Endodermal cell (in vitro differentiated cells): ENCODE measurements at regions not wholly inside any gene's neighbourhood (a gene's known extent, or its start where the extent isn't known, plus 50 kb on each side); places are given as distances from the start of the nearest gene placed in this dataset.

Source experiments
- DNase-seq: peaks from one replicate; pipeline ENCODE4 v3.0.0-alpha.2; 2017
- H3K27ac ChIP-seq: 2 replicates; pipeline ENCODE4 v1.5.1; 2013; ENCODE audit warnings: mild to moderate bottlenecking, low read depth, low read length, moderate library complexity
- H3K27me3 ChIP-seq: 2 replicates; pipeline ENCODE4 v1.6.1; 2013; ENCODE audit warnings: mild to moderate bottlenecking, low read length, moderate library complexity; ENCODE audit not compliant: insufficient read depth, control insufficient read depth, poor library complexity, severe bottlenecking
- H3K36me3 ChIP-seq: 2 replicates; pipeline ENCODE4 v1.7.0; 2013; ENCODE audit warnings: mild to moderate bottlenecking, low read length, moderate library complexity; ENCODE audit not compliant: control insufficient read depth, insufficient read depth
- H3K4me1 ChIP-seq: one replicate; pipeline ENCODE4 v1.7.0; 2013; ENCODE audit warnings: low read length; ENCODE audit not compliant: control insufficient read depth, insufficient read depth
- H3K4me3 ChIP-seq: 2 replicates; pipeline ENCODE4 v1.5.1; 2013; ENCODE audit warnings: mild to moderate bottlenecking, low read length, moderate library complexity
- H3K9ac ChIP-seq: 2 replicates; pipeline ENCODE4 v1.6.1; 2013; ENCODE audit warnings: mild to moderate bottlenecking, low read length, moderate library complexity; ENCODE audit not compliant: poor library complexity, severe bottlenecking; ENCODE audit errors: extremely low read depth
- H3K9me3 ChIP-seq: 2 replicates; pipeline ENCODE4 v1.6.1; 2013; ENCODE audit warnings: mild to moderate bottlenecking, low read length, moderate library complexity; ENCODE audit not compliant: control insufficient read depth
- H3K27ac Mint-ChIP-seq: 2 replicates; pipeline ENCODE4 v1.8.0; 2020; ENCODE audit warnings: mixed read lengths
- H3K27me3 Mint-ChIP-seq: 2 replicates; pipeline ENCODE4 v1.8.0; 2021; ENCODE audit warnings: mild to moderate bottlenecking, mixed read lengths; ENCODE audit not compliant: insufficient read depth
- H3K36me3 Mint-ChIP-seq: 2 replicates; pipeline ENCODE4 v1.8.0; 2020; ENCODE audit warnings: low read depth, mixed read lengths
- H3K4me1 Mint-ChIP-seq: 2 replicates; pipeline ENCODE4 v1.8.0; 2020; ENCODE audit warnings: mixed read lengths
- H3K4me3 Mint-ChIP-seq: 2 replicates; pipeline ENCODE4 v1.8.0; 2020; ENCODE audit warnings: mild to moderate bottlenecking, moderate library complexity, mixed read lengths
- H3K9me3 Mint-ChIP-seq: 2 replicates; pipeline ENCODE4 v1.8.0; 2020; ENCODE audit warnings: mild to moderate bottlenecking, mixed read lengths
- WGBS, 2 experiments: methylation state at CpG; one replicate each; pipeline versions ENCODE4 v1.1.5 to v1.1.7; 2013; ENCODE audit warnings: missing lambda C conversion rate in 2 of 2, mixed read lengths in 1 of 2; ENCODE audit not compliant: insufficient coverage in 1 of 2, insufficient read length in 1 of 2; 5-methylcytosine and 5-hydroxymethylcytosine counted together
- TF ChIP-seq, protein P1 (sequence below): fragments of 200-600 bp; sonication (generic); conservative IDR thresholded peaks from 2 replicates; pipeline ENCODE4 v1.5.0; 2021; ENCODE audit warnings: antibody characterized with exemption, mild to moderate bottlenecking

DNA sequence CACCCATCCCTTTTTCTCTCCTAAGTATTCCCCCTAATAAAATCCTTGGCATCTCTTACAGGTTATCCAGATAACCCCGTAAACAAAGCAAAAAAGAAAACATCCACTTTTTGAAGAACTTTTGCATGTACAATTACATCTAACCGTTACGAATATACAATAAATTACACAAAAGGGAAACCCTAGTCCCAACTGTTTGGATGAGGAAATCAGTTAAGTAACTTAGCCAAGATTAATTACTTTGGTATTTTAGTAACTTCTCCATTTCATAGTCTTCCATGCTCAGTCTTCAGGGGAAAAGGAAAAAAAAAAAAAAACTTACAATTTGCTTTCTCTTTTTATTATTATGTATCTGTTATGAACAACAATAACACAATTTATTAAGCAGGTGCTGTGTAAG lies 212.9 kb downstream of the ACTL7B start:
- no peaks in the 10 kb centered on the region for H3K9me3 ChIP-seq
- WGBS, 2 experiments = 83 to 100% methylated on average over 1 to 3 of the region's 3 CpGs
- H3K4me3 Mint-ChIP-seq = no peak overlapping the region
- TF ChIP-seq, protein P1, sequence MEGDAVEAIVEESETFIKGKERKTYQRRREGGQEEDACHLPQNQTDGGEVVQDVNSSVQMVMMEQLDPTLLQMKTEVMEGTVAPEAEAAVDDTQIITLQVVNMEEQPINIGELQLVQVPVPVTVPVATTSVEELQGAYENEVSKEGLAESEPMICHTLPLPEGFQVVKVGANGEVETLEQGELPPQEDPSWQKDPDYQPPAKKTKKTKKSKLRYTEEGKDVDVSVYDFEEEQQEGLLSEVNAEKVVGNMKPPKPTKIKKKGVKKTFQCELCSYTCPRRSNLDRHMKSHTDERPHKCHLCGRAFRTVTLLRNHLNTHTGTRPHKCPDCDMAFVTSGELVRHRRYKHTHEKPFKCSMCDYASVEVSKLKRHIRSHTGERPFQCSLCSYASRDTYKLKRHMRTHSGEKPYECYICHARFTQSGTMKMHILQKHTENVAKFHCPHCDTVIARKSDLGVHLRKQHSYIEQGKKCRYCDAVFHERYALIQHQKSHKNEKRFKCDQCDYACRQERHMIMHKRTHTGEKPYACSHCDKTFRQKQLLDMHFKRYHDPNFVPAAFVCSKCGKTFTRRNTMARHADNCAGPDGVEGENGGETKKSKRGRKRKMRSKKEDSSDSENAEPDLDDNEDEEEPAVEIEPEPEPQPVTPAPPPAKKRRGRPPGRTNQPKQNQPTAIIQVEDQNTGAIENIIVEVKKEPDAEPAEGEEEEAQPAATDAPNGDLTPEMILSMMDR = no peak
- no peaks in the 10 kb centered on the region for H3K4me1 ChIP-seq
- no peak overlapping the region for H3K27ac ChIP-seq
- peaks cover 4% of the 10 kb centered on the region for H3K27me3 ChIP-seq
- no peaks in the 10 kb centered on the region for H3K27me3 Mint-ChIP-seq
- H3K36me3 ChIP-seq = no peaks in the 10 kb centered on the region
- no peaks in the 10 kb centered on the region for H3K9me3 Mint-ChIP-seq
- H3K27ac Mint-ChIP-seq = no peak overlapping the region
- H3K36me3 Mint-ChIP-seq = no peaks in the 10 kb centered on the region
- no peak overlapping the region for H3K9ac ChIP-seq
- no peaks in the 10 kb centered on the region for H3K4me1 Mint-ChIP-seq
- no peak for DNase-seq
- no peak overlapping the region for H3K4me3 ChIP-seq

DNA sequence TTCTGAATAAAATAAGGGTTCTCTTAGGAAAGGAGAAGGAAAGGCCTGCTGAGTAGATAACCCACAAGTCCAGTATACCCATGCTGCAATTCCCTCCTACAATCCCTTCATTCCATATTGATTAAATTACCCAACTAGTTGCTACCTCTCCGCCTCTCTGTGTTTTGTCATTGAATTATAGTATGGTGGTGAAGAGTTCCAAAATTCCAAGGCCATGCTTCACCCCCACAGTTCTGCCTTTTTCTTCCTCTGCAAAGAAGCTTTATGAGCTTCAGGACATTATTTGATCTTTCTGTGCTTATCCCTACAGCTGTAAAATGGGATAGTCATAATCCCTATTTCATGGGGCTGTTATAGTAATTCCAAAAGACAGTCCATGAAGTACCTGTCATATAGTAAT lies 215.6 kb downstream of the ACTL7B start:
- Histone ChIP-seq H3K4me1 (no peaks in the 10 kb centered on the region), H3K4me3 (no peak overlapping the region), H3K36me3 (no peaks in the 10 kb centered on the region), H3K27me3 (peaks cover 4% of the 10 kb centered on the region), H3K9ac (no peak overlapping the region), H3K27ac (no peak overlapping the region), H3K9me3 (no peaks in the 10 kb centered on the region)
- Mint-ChIP-seq H3K4me1 (peaks cover 14% of the 10 kb centered on the region), H3K27me3 (no peaks in the 10 kb centered on the region), H3K4me3 (no peak overlapping the region), H3K36me3 (no peaks in the 10 kb centered on the region), H3K9me3 (no peaks in the 10 kb centered on the region), H3K27ac (no peak overlapping the region)
- no CpG with 5 or more reads among the region's 1 CpG for WGBS, 2 experiments
- DNase-seq = no peak
- TF ChIP-seq, protein P1 = no peak

DNA sequence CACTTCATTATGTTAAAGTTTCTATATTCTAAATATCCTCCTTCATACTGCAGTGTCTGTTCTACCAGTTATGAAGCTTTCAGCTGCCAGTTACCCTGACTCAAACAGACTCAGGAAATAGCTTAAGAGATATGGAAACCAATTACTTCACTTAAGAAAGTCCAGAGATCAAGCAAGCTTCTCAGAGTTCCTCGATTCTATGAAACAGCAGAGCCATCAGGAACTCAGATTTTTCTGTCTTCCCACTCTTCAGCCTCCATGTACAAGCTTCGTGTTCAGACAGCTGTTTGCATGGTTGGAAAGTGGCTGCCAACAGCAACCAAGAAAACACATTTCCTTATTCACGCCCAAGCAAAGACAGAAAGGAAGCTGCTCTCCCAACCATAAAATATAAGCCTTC lies 216.1 kb downstream of the ACTL7B start:
- Histone ChIP-seq H3K27ac (no peak overlapping the region), H3K4me1 (no peaks in the 10 kb centered on the region), H3K36me3 (no peaks in the 10 kb centered on the region), H3K27me3 (peaks cover 4% of the 10 kb centered on the region), H3K4me3 (no peak overlapping the region), H3K9ac (no peak overlapping the region), H3K9me3 (no peaks in the 10 kb centered on the region)
- WGBS, 2 experiments = 95 to 96% methylated on average over 3 of the region's 3 CpGs
- H3K4me3 Mint-ChIP-seq = no peak overlapping the region
- TF ChIP-seq, protein P1 = no peak
- H3K9me3 Mint-ChIP-seq = no peaks in the 10 kb centered on the region
- H3K4me1 Mint-ChIP-seq = peaks cover 14% of the 10 kb centered on the region
- H3K27me3 Mint-ChIP-seq = no peaks in the 10 kb centered on the region
- H3K36me3 Mint-ChIP-seq = no peaks in the 10 kb centered on the region
- no peak for DNase-seq
- H3K27ac Mint-ChIP-seq = no peak overlapping the region
